HCT116 (cell line): ENCODE measurements at regions not wholly inside any gene's neighbourhood (a gene's known extent, or its start where the extent isn't known, plus 50 kb on each side); places are given as distances from the start of the nearest gene placed in this dataset.

Source experiments
- ATAC-seq: fragments of 200-7000 bp; cut with Tn5 transposase; 2 replicates; pipeline ENCODE4 v1.9.1; 2020; ENCODE audit warnings: mild to moderate bottlenecking, moderate library complexity
- BruUV-seq: library from RNA; stranded (reverse); fragments of 400-500 nt; replicated peaks from 2 replicates; lab custom pipeline; 2021; lab: Mats Ljungman, UMichigan
- CTCF ChIA-PET: fragments of 300-600 bp; sonication (Branson Sonifier 250); formaldehyde crosslinking; loops from one replicate; lab custom pipeline; 2021; ENCODE audit warnings: antibody characterized with exemption; lab: Charles Lee
- POLR2A ChIA-PET: fragments of 300-600, 350-600 bp; sonication (Branson Sonifier 250); formaldehyde crosslinking; loops from one replicate; lab custom pipeline; 2021; ENCODE audit warnings: antibody characterized with exemption; lab: Charles Lee
- RAD21 ChIA-PET, 2 experiments: fragments of 300-600 bp; sonication (Branson Sonifier 250); formaldehyde crosslinking; loops; one replicate each; lab custom pipeline; 2023; ENCODE audit warnings: low total read pairs in 2 of 2; ENCODE audit not compliant: uncharacterized antibody in 2 of 2, unreplicated experiment in 2 of 2, low non-redundant PET in 1 of 2; lab: Charles Lee
- DNase-seq: peaks from one replicate; pipeline ENCODE4 v3.0.0-alpha.2; 2010; ENCODE audit warnings: low read depth, low spot score
- H2AFZ ChIP-seq: fragments of 200-600 bp; shearing (Covaris generic), sonication (generic); 2 replicates; pipeline ENCODE4 v1.6.1; 2017; ENCODE audit warnings: low read depth, mixed run types, mixed read lengths, antibody characterized with exemption, low read length; ENCODE audit not compliant: poor library complexity, severe bottlenecking
- H3K27ac ChIP-seq: 2 replicates; pipeline ENCODE4 v1.5.1; 2012; ENCODE audit warnings: low read depth, low read length
- H3K27me3 ChIP-seq: fragments of 200-600 bp; sonication (generic); 2 replicates; pipeline ENCODE4 v1.6.1; 2016; ENCODE audit warnings: mixed run types, low read length, mixed read lengths; ENCODE audit not compliant: insufficient read depth
- H3K36me3 ChIP-seq, 2 experiments: fragments of 200-500 bp in 1 of 2; fragments of 200-600 bp in 1 of 2; sonication (Bioruptor generic) in 1 of 2; sonication (generic) in 1 of 2; 2 replicates each; pipeline versions ENCODE4 v1.5.1 to v1.6.1; 2014 to 2016; ENCODE audit warnings: low read length in 2 of 2, inconsistent platforms in 1 of 2, mixed read lengths in 1 of 2, mixed run types in 1 of 2; ENCODE audit not compliant: insufficient read depth in 2 of 2, control insufficient read depth in 1 of 2
- H3K4me1 ChIP-seq, 2 experiments: fragments of 200-600 bp in 1 of 2; sonication (generic) in 1 of 2; 2 replicates each; pipeline versions ENCODE4 v1.5.1 to v1.6.1; 2012 to 2017; ENCODE audit warnings: low read length in 2 of 2, inconsistent platforms in 1 of 2, mild to moderate bottlenecking in 1 of 2, mixed read lengths in 1 of 2, mixed run types in 1 of 2, moderate library complexity in 1 of 2; ENCODE audit not compliant: insufficient read depth in 2 of 2, control insufficient read depth in 1 of 2
- H3K4me2 ChIP-seq: fragments of 200-600 bp; sonication (generic); 2 replicates; pipeline ENCODE4 v1.6.1; 2017; ENCODE audit warnings: mixed run types, low read length, mixed read lengths
- H3K4me3 ChIP-seq, 2 experiments: fragments of 200-600 bp in 1 of 2; sonication (generic) in 1 of 2; replicated peaks in 1 of 2; 2 replicates each; pipeline ENCODE4 v1.5.1; 2011 to 2016; ENCODE audit warnings: low read length in 2 of 2, control low read depth in 1 of 2, low read depth in 1 of 2, mild to moderate bottlenecking in 1 of 2, mixed read lengths in 1 of 2, mixed run types in 1 of 2
- H3K79me2 ChIP-seq: fragments of 200-600 bp; sonication (generic); 2 replicates; pipeline ENCODE4 v1.6.1; 2017; ENCODE audit warnings: mild to moderate bottlenecking, mixed run types, low read length, moderate library complexity, mixed read lengths; ENCODE audit not compliant: insufficient read depth
- H3K9ac ChIP-seq: fragments of 200-600 bp; sonication (generic); 2 replicates; pipeline ENCODE4 v1.6.1; 2016; ENCODE audit warnings: low read length, mixed read lengths
- H3K9me2 ChIP-seq: fragments of 200-600 bp; sonication (generic), shearing (Covaris generic); 2 replicates; pipeline ENCODE4 v1.6.1; 2017; ENCODE audit warnings: mixed run types, mild to moderate bottlenecking, moderate library complexity; ENCODE audit not compliant: insufficient read depth
- H3K9me3 ChIP-seq, 2 experiments: fragments of 200-500 bp in 1 of 2; fragments of 200-600 bp in 1 of 2; sonication (Bioruptor generic) in 1 of 2; sonication (generic) in 1 of 2; 2 replicates each; pipeline ENCODE4 v1.6.1; 2014 to 2017; ENCODE audit warnings: low read length in 2 of 2, mixed read lengths in 2 of 2, inconsistent platforms in 1 of 2, low read depth in 1 of 2, mild to moderate bottlenecking in 1 of 2, mixed run types in 1 of 2, moderate library complexity in 1 of 2; ENCODE audit not compliant: control insufficient read depth in 1 of 2, insufficient read depth in 1 of 2
- H4K20me1 ChIP-seq: fragments of 200-600 bp; sonication (generic), shearing (Covaris generic); 2 replicates; pipeline ENCODE4 v1.6.1; 2017; ENCODE audit warnings: mixed run types, mild to moderate bottlenecking, moderate library complexity; ENCODE audit not compliant: insufficient read depth
- POLR2AphosphoS5 ChIP-seq: IDR thresholded peaks from 2 replicates; pipeline ENCODE4 v1.6.1; 2011; ENCODE audit warnings: mild to moderate bottlenecking, low read depth, low read length, moderate library complexity
- SP1 ChIP-seq: IDR thresholded peaks from 2 replicates; pipeline ENCODE4 v1.6.1; 2012; ENCODE audit warnings: low read depth
- TCF7L2 ChIP-seq: IDR thresholded peaks from 2 replicates; pipeline ENCODE4 v1.7.0; 2011; ENCODE audit warnings: borderline replicate concordance, inconsistent platforms; ENCODE audit not compliant: insufficient read depth, insufficient read length; ENCODE audit errors: extremely low read depth
- intact Hi-C: fragments of 100-400 bp; cut with micrococcal nuclease; formaldehyde crosslinking; loops from 2 replicates; pipeline ENCODE4 v1.10.0; 2022
- TF ChIP-seq, protein P1 (sequence below), 3 experiments: fragments of 200-600 bp in 1 of 3; sonication (generic) in 1 of 3; IDR thresholded peaks in 2 of 3; conservative IDR thresholded peaks in 1 of 3; 2 replicates each; pipeline ENCODE4 v1.5.1; 2012 to 2017; ENCODE audit warnings: low read depth in 2 of 3, low read length in 2 of 3, antibody characterized with exemption in 1 of 3, borderline replicate concordance in 1 of 3, control low read depth in 1 of 3, mild to moderate bottlenecking in 1 of 3, mixed read lengths in 1 of 3, mixed run types in 1 of 3, moderate library complexity in 1 of 3; ENCODE audit not compliant: insufficient read depth in 1 of 3

DNA sequence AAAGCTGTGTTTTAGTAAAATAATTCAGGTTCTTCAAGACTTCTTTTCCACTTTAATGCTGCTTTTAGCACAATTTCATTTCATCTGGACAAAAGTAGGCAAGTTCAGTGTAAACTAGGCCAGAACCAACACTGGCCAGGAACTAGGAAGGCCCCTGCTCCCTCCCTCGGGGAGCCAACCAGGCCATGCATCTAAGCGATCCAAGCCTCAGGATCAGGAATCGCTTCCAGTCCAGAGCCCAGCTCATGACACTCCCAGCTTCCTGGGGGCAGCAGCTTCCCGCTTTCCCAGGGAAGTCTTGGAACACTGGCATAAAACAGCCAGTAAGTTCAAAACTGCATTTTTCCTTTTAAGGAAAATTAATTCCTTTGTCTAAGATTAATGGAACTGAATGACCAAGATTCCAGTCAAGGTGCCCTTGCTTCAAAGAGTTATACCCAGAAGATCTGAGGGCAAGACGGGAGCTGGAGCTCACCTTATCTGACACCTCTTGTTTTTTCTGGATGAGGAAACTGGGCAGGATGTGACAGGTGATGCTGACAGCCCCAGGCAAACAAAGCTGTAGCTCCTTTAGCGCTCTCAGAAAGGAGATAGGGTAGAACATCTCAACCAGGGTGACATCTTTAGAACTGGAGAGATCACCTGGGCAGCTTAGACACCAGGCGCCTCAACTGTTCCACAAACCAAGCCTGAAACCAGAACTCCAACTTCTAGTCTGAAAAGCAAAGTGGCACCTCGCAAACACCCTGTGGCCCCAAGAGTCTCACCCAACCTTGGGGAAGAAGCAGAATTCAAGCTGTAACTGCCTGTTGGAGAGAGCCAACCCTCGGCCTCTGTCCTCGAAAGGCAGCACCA is 61.4 kb upstream of the PNMA1 start:
- Histone ChIP-seq H3K79me2 (peaks cover 23% of the 10 kb centered on the region; the same call in 1 of the 2 replicates), H4K20me1 (no peaks in the 10 kb centered on the region)
- CTCF ChIA-PET, result interaction anchor here (0.7 to 1.1 kb wide), 2 partner anchors 9 to 47 kb away, joined by 3 to 4 read pairs; no protein-coding TSS in a partner anchor

DNA sequence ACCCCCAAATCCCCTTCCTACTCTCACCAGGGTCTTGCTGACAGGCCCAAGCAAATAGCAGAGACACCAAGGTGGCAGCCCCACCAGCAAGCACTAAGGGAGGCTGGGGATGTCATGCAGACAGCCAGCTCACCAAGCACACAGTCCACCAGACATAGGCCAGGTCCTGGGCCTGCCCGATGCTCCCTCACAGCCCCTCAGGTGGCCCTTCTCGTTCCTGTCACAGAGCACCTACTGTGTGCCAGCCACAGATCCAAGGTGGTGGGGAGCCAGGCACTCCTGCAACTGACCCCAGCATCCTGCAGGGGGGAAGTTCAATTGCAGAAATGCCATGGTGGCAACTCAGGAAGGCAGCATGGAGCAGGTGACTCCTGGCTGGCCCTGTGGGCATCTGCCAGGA is 60.5 kb upstream of the PNMA1 start:
- peaks cover 21% of the 10 kb centered on the region; the same call in 1 of the 2 replicates for H3K79me2 ChIP-seq
- H3K9me2 ChIP-seq, result no peaks in the 10 kb centered on the region
- H3K4me2 ChIP-seq, result no peak overlapping the region
- no TSS peak for BruUV-seq
- no peaks in the 10 kb centered on the region for H4K20me1 ChIP-seq
- RAD21 ChIA-PET, result no interaction called here
- H3K9ac ChIP-seq, result no peak overlapping the region
- H2AFZ ChIP-seq, result no peak overlapping the region
- H3K36me3 ChIP-seq, result no peaks in the 10 kb centered on the region
- H3K9me3 ChIP-seq, result no peaks in the 10 kb centered on the region
- POLR2A ChIA-PET, result interaction anchor here (1.0 kb wide), 1 partner anchor 16 kb away, joined by 3 read pairs; no protein-coding TSS in a partner anchor
- peaks cover 13 to 18% of the 10 kb centered on the region in 2 experiments; a peak in 3 of 4 replicates for H3K4me1 ChIP-seq
- TF ChIP-seq, protein P1, sequence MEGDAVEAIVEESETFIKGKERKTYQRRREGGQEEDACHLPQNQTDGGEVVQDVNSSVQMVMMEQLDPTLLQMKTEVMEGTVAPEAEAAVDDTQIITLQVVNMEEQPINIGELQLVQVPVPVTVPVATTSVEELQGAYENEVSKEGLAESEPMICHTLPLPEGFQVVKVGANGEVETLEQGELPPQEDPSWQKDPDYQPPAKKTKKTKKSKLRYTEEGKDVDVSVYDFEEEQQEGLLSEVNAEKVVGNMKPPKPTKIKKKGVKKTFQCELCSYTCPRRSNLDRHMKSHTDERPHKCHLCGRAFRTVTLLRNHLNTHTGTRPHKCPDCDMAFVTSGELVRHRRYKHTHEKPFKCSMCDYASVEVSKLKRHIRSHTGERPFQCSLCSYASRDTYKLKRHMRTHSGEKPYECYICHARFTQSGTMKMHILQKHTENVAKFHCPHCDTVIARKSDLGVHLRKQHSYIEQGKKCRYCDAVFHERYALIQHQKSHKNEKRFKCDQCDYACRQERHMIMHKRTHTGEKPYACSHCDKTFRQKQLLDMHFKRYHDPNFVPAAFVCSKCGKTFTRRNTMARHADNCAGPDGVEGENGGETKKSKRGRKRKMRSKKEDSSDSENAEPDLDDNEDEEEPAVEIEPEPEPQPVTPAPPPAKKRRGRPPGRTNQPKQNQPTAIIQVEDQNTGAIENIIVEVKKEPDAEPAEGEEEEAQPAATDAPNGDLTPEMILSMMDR (IDR thresholded peaks at IDR 0.05 in 2 of 3, conservative IDR thresholded peaks at IDR 0.05 in 1 of 3; ENCODE audit: borderline replicate concordance in 1 of 3, insufficient read depth in 1 of 3, low read depth in 2 of 3, low read length in 2 of 3), result no peak
- H3K27me3 ChIP-seq, result no peaks in the 10 kb centered on the region
- ATAC-seq (no peak), DNase-seq (no peak)
- H3K27ac ChIP-seq, result no peak overlapping the region
- intact Hi-C loops, result no loop called here
- no peak overlapping the region for H3K4me3 ChIP-seq
- CTCF ChIA-PET, result interaction anchor here (1.1 kb wide), 1 partner anchor 46 kb away, joined by 4 read pairs; no protein-coding TSS in a partner anchor

More for the DNA sequence above, 61.4 kb upstream of the PNMA1 start:
- no peaks in the 10 kb centered on the region for H3K36me3 ChIP-seq
- TF ChIP-seq TCF7L2, result no peak
- TF ChIP-seq POLR2AphosphoS5, result no peak
- no peak for TF ChIP-seq SP1
- TF ChIP-seq, all 23 proteins: peak for 0
- no peaks in the 10 kb centered on the region for H3K9me2 ChIP-seq
- no peak overlapping the region for H3K27ac ChIP-seq
- peaks cover 13 to 18% of the 10 kb centered on the region in 2 experiments; a peak in 3 of 4 replicates for H3K4me1 ChIP-seq
- no peak overlapping the region for H2AFZ ChIP-seq
- no peak for ATAC-seq
- POLR2A ChIA-PET, result interaction anchor here (1.0 kb wide), 1 partner anchor 17 kb away, joined by 3 read pairs; no protein-coding TSS in a partner anchor
- RAD21 ChIA-PET, result interaction anchor here in 1 of 2 experiments (0.8 kb wide), 1 partner anchor 47 kb away, joined by 3 read pairs; no protein-coding TSS in a partner anchor
- no peak overlapping the region for H3K9ac ChIP-seq
- no peaks in the 10 kb centered on the region for H3K9me3 ChIP-seq
- no peak overlapping the region for H3K4me3 ChIP-seq
- DNase-seq, result no peak
- H3K4me2 ChIP-seq, result no peak overlapping the region
- BruUV-seq, result no TSS peak
- H3K27me3 ChIP-seq, result no peaks in the 10 kb centered on the region
- intact Hi-C loops, result no loop called here
